ENCODE measurements at regions not wholly inside any gene's neighbourhood (a gene's known extent, or its start where the extent isn't known, plus 50 kb on each side); places are given as distances from the start of the nearest gene placed in this dataset.

DNA sequence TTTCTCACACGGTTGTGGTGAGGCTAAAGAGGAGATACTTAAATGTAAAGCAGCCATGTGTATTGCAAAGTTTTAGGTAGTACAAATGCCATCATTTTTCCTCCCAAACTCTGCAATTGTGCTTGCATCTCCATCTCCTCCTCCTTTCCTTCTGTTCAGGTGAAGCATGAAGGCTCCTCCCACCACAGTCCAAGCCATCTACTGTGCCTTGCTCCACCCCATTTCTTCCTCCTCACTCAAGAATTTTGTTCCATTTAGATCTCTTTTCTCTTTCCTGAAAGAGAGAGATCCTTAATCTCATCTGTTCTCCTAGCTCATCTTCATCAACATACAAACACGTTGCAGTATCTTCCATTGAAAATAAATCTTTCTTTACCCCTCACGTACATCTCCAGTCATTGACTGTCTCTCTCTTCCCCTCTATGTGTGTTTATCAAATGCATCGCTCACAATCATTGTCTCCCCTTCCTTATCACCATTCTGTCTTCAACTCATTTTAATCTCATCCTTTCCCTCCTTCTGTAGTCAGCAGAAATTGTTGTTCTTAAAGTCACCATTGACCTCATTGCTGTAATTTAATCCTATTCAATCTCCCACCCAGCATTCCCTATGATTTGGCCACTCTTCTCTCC, 392.1 kb downstream of the RAD51AP2 start:
- no peaks in the 10 kb centered on the region for H4K20me1 ChIP-seq (ENCODE audit: insufficient read depth)
- H3K27ac ChIP-seq (ENCODE audit: low read depth, low read length), result no peak overlapping the region
- intact Hi-C loops (cut with micrococcal nuclease), result no loop called here
- H3K4me1 ChIP-seq (ENCODE audit: control insufficient read depth in 1 of 2, insufficient read depth in 2 of 2, low read length in 2 of 2), result no peaks in the 10 kb centered on the region
- H3K4me2 ChIP-seq (ENCODE audit: low read length), result no peak overlapping the region
- BruUV-seq (replicated peaks), result no TSS peak
- RAD21 ChIA-PET (ENCODE audit: low non-redundant PET in 1 of 2, low total read pairs in 2 of 2, uncharacterized antibody in 2 of 2, unreplicated experiment in 2 of 2), result no interaction called here
- TF ChIP-seq SP1 (IDR thresholded peaks at IDR 0.05; ENCODE audit: low read depth), result no peak
- TF ChIP-seq, protein P1, sequence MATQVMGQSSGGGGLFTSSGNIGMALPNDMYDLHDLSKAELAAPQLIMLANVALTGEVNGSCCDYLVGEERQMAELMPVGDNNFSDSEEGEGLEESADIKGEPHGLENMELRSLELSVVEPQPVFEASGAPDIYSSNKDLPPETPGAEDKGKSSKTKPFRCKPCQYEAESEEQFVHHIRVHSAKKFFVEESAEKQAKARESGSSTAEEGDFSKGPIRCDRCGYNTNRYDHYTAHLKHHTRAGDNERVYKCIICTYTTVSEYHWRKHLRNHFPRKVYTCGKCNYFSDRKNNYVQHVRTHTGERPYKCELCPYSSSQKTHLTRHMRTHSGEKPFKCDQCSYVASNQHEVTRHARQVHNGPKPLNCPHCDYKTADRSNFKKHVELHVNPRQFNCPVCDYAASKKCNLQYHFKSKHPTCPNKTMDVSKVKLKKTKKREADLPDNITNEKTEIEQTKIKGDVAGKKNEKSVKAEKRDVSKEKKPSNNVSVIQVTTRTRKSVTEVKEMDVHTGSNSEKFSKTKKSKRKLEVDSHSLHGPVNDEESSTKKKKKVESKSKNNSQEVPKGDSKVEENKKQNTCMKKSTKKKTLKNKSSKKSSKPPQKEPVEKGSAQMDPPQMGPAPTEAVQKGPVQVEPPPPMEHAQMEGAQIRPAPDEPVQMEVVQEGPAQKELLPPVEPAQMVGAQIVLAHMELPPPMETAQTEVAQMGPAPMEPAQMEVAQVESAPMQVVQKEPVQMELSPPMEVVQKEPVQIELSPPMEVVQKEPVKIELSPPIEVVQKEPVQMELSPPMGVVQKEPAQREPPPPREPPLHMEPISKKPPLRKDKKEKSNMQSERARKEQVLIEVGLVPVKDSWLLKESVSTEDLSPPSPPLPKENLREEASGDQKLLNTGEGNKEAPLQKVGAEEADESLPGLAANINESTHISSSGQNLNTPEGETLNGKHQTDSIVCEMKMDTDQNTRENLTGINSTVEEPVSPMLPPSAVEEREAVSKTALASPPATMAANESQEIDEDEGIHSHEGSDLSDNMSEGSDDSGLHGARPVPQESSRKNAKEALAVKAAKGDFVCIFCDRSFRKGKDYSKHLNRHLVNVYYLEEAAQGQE (IDR thresholded peaks at IDR 0.05; ENCODE audit: low read depth), result no peak
- TF ChIP-seq EZH2 (IDR thresholded peaks at IDR 0.05), result no peak
- no peak for TF ChIP-seq ZFX (IDR thresholded peaks at IDR 0.05)
- TF ChIP-seq POLR2AphosphoS5 (IDR thresholded peaks at IDR 0.05; ENCODE audit: low read depth, low read length), result no peak
- TF ChIP-seq, protein P2, sequence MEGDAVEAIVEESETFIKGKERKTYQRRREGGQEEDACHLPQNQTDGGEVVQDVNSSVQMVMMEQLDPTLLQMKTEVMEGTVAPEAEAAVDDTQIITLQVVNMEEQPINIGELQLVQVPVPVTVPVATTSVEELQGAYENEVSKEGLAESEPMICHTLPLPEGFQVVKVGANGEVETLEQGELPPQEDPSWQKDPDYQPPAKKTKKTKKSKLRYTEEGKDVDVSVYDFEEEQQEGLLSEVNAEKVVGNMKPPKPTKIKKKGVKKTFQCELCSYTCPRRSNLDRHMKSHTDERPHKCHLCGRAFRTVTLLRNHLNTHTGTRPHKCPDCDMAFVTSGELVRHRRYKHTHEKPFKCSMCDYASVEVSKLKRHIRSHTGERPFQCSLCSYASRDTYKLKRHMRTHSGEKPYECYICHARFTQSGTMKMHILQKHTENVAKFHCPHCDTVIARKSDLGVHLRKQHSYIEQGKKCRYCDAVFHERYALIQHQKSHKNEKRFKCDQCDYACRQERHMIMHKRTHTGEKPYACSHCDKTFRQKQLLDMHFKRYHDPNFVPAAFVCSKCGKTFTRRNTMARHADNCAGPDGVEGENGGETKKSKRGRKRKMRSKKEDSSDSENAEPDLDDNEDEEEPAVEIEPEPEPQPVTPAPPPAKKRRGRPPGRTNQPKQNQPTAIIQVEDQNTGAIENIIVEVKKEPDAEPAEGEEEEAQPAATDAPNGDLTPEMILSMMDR (IDR thresholded peaks at IDR 0.05 in 2 of 3, conservative IDR thresholded peaks at IDR 0.05 in 1 of 3; ENCODE audit: borderline replicate concordance in 1 of 3, insufficient read depth in 1 of 3, low read depth in 2 of 3, low read length in 2 of 3), result no peak
- TF ChIP-seq ZNF274 (IDR thresholded peaks at IDR 0.05; ENCODE audit: low read depth, low read length), result no peak
- TF ChIP-seq CBX3 (IDR thresholded peaks at IDR 0.05; ENCODE audit: low read depth), result no peak
- TF ChIP-seq YY1 (IDR thresholded peaks at IDR 0.05; ENCODE audit: extremely low read depth, insufficient replicate concordance, low read depth, low read length), result no peak
- no peak for TF ChIP-seq SIN3A (IDR thresholded peaks at IDR 0.05; ENCODE audit: low read depth)
- no peak for TF ChIP-seq TCF7L2 (IDR thresholded peaks at IDR 0.05; ENCODE audit: borderline replicate concordance, extremely low read depth, insufficient read depth, insufficient read length)
- ATAC-seq (no peak), DNase-seq (ENCODE audit: low read depth, low spot score) (no peak)
- no peaks in the 10 kb centered on the region for H3K9me2 ChIP-seq (ENCODE audit: insufficient read depth)
- H3K9ac ChIP-seq (ENCODE audit: low read length), result no peak overlapping the region
- POLR2A ChIA-PET, result no interaction called here
- no peaks in the 10 kb centered on the region for H3K79me2 ChIP-seq (ENCODE audit: insufficient read depth, low read length)
- no peaks in the 10 kb centered on the region for H3K36me3 ChIP-seq (ENCODE audit: control insufficient read depth in 1 of 2, insufficient read depth in 2 of 2, low read length in 2 of 2)
- CTCF ChIA-PET, result no interaction called here
- no peak overlapping the region for H3K4me3 ChIP-seq (replicated peaks in 1 of 2; ENCODE audit: low read depth in 1 of 2, low read length in 2 of 2)
- no peaks in the 10 kb centered on the region for H3K9me3 ChIP-seq (ENCODE audit: control insufficient read depth in 1 of 2, insufficient read depth in 1 of 2, low read depth in 1 of 2, low read length in 2 of 2)
- H3K27me3 ChIP-seq (ENCODE audit: insufficient read depth, low read length), result peaks cover 35% of the 10 kb centered on the region
- no peak overlapping the region for H2AFZ ChIP-seq (ENCODE audit: low read depth, low read length, poor library complexity, severe bottlenecking)

Measured in HCT116 (cell line).